OCI-LY1 (cell line): ENCODE measurements at regions not wholly inside any gene's neighbourhood (a gene's known extent, or its start where the extent isn't known, plus 50 kb on each side); places are given as distances from the start of the nearest gene placed in this dataset.

ENCODE experiments used
- EZH2 ChIP-seq: fragments of 200-600 bp; sonication (generic), shearing (Covaris generic); IDR thresholded peaks from 2 replicates; pipeline ENCODE4 v1.8.0; 2017; ENCODE audit warnings: borderline replicate concordance, mixed run types, mild to moderate bottlenecking, antibody characterized with exemption, low read length, moderate library complexity, mixed read lengths
- TF ChIP-seq, protein P1 (sequence below): fragments of 200-600 bp; sonication (generic), shearing (Covaris generic); IDR thresholded peaks from 2 replicates; pipeline ENCODE4 v1.5.1; 2017; ENCODE audit warnings: mild to moderate bottlenecking, antibody characterized with exemption, low read length, moderate library complexity, mixed read lengths

DNA sequence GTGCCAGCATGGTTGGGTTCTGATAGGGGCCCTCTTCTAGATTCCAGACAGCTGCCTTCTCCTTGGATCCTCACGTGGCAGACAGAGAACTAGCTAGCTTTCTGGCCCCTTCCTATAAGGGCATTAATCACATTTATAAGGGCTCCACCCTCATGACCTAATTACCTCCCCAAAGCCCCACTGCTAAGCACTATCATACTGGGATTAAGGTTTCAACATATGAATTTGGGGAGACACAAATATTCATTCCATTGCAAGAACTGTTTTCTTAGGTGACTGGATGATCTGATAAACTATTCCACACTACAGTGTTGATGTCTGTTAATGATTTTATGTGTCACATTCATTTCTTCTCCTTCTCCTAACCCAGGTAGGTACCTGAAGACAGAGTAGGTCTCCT, 135.8 kb upstream of the COL21A1 start:
- TF ChIP-seq, protein P1, sequence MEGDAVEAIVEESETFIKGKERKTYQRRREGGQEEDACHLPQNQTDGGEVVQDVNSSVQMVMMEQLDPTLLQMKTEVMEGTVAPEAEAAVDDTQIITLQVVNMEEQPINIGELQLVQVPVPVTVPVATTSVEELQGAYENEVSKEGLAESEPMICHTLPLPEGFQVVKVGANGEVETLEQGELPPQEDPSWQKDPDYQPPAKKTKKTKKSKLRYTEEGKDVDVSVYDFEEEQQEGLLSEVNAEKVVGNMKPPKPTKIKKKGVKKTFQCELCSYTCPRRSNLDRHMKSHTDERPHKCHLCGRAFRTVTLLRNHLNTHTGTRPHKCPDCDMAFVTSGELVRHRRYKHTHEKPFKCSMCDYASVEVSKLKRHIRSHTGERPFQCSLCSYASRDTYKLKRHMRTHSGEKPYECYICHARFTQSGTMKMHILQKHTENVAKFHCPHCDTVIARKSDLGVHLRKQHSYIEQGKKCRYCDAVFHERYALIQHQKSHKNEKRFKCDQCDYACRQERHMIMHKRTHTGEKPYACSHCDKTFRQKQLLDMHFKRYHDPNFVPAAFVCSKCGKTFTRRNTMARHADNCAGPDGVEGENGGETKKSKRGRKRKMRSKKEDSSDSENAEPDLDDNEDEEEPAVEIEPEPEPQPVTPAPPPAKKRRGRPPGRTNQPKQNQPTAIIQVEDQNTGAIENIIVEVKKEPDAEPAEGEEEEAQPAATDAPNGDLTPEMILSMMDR = no peak
- TF ChIP-seq EZH2 = no peak
